NCI-H524 treated with DMSO at 0.1 percent for 48 hours (cell line): ENCODE measurements at regions not wholly inside any gene's neighbourhood (a gene's known extent, or its start where the extent isn't known, plus 50 kb on each side); places are given as distances from the start of the nearest gene placed in this dataset.

Experiments
- DNase-seq: peaks from one replicate; lab custom pipeline; 2025; lab: John Stamatoyannopoulos, UW

- DNase-seq, result no peak
Observed at GRCh38 chr2:575030-575726, 102.0 kb downstream of the TMEM18 start.

GRCh38 chr2:573805-574392, 103.3 kb downstream of the TMEM18 start:
- no peak for DNase-seq

- no peak for DNase-seq
Observed at GRCh38 chr2:573025-573424, 104.2 kb downstream of the TMEM18 start.

- DNase-seq, result no peak
Observed at GRCh38 chr2:569681-570080, 107.5 kb downstream of the TMEM18 start.

GRCh38 chr2:568639-569235, 108.5 kb downstream of the TMEM18 start:
- DNase-seq, result no peak

GRCh38 chr2:567865-568638, 109.2 kb downstream of the TMEM18 start:
- no peak for DNase-seq

GRCh38 chr2:567496-567864, 109.7 kb downstream of the TMEM18 start:
- DNase-seq, result no peak

GRCh38 chr2:566379-567313, 110.6 kb downstream of the TMEM18 start:
- no peak for DNase-seq

- DNase-seq, result no peak
Observed at GRCh38 chr2:564471-565181, 112.6 kb downstream of the TMEM18 start.

GRCh38 chr2:563512-563911, 113.7 kb downstream of the TMEM18 start:
- no peak for DNase-seq

GRCh38 chr2:562391-563364, 114.5 kb downstream of the TMEM18 start:
- no peak for DNase-seq

- DNase-seq, result no peak
Observed at GRCh38 chr2:558879-559278, 118.3 kb downstream of the TMEM18 start.

- no peak for DNase-seq
Observed at GRCh38 chr2:558302-558642, 118.9 kb downstream of the TMEM18 start.

- peak; percentile 24 for DNase-seq
Observed at GRCh38 chr2:557635-558301, 119.4 kb downstream of the TMEM18 start.

- no peak for DNase-seq
Observed at GRCh38 chr2:556485-556884, 120.7 kb downstream of the TMEM18 start.

GRCh38 chr2:555164-555922, 121.9 kb downstream of the TMEM18 start:
- no peak for DNase-seq

GRCh38 chr2:554444-554843, 122.8 kb downstream of the TMEM18 start:
- no peak for DNase-seq

- no peak for DNase-seq
Observed at GRCh38 chr2:552906-553305, 124.3 kb downstream of the TMEM18 start.

- DNase-seq, result no peak
Observed at GRCh38 chr2:551621-552020, 125.6 kb downstream of the TMEM18 start.
